Ovary (tissue), 3 donors: ENCODE measurements at regions not wholly inside any gene's neighbourhood (a gene's known extent, or its start where the extent isn't known, plus 50 kb on each side); places are given as distances from the start of the nearest gene placed in this dataset.

Source experiments
- EP300 ChIP-seq: sonication (generic); formaldehyde crosslinking; IDR thresholded peaks from one replicate; pipeline ENCODE4 v1.6.1; 2017; ENCODE audit warnings: antibody characterized with exemption
- TF ChIP-seq, protein P1 (sequence below), 3 donors: fragments of 450-650 bp in 2 of 3; fragments of 200-600 bp in 1 of 3; IDR thresholded peaks; one replicate each; pipeline versions ENCODE4 v1.5.1 to v1.8.0; 2016 to 2022; ENCODE audit warnings: antibody characterized with exemption in 3 of 3, mild to moderate bottlenecking in 1 of 3
- donor health status: DM: no; HTN: no; CAD: no.

DNA sequence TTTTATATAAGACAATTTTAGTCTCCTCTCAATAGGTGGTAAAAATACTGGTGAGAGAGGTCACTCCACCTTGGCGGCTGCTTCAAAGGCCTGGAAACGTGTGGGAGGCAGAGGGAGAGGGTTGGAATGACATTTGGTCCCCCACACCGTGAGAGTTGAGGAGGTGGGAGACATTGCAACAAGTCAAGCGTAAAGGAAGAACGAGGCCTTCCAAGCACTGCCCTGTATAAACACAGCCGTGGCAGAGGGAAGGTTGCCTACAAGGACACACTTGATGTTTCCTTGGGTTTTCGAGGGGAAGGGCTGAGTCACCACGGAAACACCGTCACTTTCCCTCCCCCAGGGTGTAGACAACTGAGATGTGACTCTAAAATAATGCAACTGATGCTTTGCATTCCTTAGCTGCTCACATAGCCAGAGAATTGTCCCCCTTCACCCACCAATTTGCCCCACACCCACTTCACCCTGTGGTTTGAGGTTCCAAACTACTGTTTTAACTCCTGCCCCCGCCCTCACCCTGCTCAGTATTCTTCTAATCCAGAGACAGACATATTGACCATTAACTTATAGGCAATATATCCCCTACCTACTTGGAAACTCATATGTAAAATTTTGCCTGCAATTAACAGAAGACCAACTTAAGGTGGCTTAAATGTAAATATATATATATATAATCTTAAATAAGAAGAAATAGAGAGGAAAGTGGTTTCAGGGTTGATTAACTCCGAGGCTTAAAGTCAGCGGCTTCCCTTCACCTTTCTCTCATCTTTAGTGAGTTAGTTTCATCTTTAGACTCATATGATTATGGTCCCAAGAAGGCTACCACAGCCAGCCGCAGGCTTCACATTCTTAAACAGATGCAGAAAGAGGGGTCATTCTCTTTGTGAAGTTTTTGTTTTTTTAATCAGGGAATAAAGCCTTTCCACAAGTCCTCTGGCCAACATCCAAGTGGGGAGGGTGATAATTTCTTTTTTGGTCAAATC lies 54.1 kb upstream of the BDNF start:
- no peak for TF ChIP-seq EP300
- TF ChIP-seq, protein P1, sequence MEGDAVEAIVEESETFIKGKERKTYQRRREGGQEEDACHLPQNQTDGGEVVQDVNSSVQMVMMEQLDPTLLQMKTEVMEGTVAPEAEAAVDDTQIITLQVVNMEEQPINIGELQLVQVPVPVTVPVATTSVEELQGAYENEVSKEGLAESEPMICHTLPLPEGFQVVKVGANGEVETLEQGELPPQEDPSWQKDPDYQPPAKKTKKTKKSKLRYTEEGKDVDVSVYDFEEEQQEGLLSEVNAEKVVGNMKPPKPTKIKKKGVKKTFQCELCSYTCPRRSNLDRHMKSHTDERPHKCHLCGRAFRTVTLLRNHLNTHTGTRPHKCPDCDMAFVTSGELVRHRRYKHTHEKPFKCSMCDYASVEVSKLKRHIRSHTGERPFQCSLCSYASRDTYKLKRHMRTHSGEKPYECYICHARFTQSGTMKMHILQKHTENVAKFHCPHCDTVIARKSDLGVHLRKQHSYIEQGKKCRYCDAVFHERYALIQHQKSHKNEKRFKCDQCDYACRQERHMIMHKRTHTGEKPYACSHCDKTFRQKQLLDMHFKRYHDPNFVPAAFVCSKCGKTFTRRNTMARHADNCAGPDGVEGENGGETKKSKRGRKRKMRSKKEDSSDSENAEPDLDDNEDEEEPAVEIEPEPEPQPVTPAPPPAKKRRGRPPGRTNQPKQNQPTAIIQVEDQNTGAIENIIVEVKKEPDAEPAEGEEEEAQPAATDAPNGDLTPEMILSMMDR (IDR thresholded peaks at IDR 0.05) = no peak
